GM18507 (cell line): ENCODE measurements at regions not wholly inside any gene's neighbourhood (a gene's known extent, or its start where the extent isn't known, plus 50 kb on each side); places are given as distances from the start of the nearest gene placed in this dataset.

ENCODE experiments used
- DNase-seq: peaks from one replicate; pipeline ENCODE4 v3.0.0; 2011; ENCODE audit warnings: low read depth; ENCODE audit not compliant: insufficient read length; ENCODE audit errors: extremely low spot score
- FAIRE-seq: peaks from 2 replicates; lab custom pipeline; 2011; peaks lifted over from hg19 to GRCh38; lab: Jason Lieb, UNC

GRCh38 chr2:126817172-126817571 is 81.5 kb upstream of the TEX51 start:
- DNase-seq (no peak), FAIRE-seq (no peak)

DNA sequence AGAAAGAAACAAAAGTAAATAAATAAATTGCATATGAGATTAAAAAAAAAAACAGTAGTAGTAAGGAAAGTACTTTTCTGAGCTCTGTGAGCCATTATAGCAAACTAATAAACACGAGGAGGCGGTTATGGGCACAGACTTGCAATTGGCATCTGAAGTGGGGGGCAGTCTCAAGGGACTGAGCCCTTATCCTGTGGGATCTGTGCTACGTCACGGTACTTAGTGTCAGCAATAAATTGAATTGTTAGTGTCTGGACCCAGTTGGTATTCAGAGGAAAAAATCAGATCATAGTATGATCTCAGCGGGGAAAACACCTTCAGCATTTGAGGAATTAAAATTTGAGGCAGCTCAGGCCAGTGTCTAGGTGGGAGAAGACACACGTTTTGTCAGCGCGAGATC is 76.6 kb upstream of the TEX51 start:
- DNase-seq (no peak), FAIRE-seq (no peak)

GRCh38 chr2:126822921-126823320 is 75.8 kb upstream of the TEX51 start:
- no peak for FAIRE-seq

GRCh38 chr2:126823951-126824350 is 74.7 kb upstream of the TEX51 start:
- FAIRE-seq (no peak), DNase-seq (no peak)

More at GRCh38 chr2:126822921-126823320, 75.8 kb upstream of the TEX51 start:
- no peak for DNase-seq

DNA sequence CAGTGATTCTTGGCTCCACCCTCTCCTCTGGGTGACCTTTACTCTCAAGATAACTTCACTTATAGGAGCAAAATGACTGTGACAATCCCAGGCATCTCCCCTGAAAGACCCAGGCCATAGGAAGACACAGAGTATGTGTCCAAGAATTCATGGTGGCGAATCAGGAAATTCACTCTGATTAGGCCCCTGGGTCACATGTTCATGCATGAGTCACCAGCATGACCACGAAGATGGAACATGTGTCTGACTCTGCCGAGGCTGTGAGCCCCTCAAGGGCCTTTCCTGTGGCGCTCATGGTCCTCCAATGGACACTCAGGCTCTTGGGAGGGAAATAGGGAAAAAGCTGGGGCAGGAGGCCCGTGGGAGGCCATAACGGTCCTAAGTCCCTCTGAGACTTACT is 74.0 kb upstream of the TEX51 start:
- DNase-seq (no peak), FAIRE-seq (no peak)

- DNase-seq (no peak), FAIRE-seq (no peak)
Measured at GRCh38 chr2:126825316-126825715, 73.4 kb upstream of the TEX51 start.

DNA sequence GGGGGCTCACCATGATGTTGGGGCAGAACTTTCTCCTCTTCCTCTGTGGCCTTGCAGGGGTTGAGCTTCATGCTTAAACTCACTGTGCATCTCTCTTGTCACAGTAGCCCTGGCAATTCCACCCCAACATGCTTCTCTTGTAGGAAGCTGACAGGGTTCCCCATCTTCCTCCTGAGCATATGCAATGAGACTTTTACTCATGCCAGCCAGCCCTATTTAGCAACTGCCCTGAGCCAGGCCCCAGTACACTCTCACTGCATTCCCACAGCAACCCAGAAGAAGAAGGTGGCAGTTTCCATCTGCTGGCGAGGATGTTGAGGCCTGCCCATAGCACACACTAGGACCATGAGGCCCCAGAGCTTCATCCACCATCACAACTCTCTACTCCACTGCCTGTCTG is 72.2 kb upstream of the TEX51 start:
- FAIRE-seq (no peak), DNase-seq (no peak)

DNA sequence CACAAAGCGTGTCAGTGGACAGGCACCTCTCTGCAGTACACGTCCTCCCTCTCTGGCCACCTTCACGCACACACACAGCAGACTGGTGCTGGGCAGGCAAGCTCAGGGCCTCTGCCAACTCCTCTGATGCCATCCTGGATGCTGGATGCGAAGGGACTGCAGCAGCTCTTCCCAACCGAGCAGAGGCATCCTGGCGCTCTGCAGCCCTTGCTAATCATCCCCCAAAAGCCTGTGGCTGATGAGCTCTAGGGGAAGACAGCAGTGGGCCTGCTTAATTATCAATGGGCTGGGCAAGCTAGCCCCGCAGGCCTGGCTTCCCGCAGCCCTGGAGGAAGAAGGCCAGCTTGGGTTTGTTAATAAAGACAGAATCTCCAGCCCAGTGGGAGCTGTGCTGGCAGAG is 71.3 kb upstream of the TEX51 start:
- no peak for FAIRE-seq

DNA sequence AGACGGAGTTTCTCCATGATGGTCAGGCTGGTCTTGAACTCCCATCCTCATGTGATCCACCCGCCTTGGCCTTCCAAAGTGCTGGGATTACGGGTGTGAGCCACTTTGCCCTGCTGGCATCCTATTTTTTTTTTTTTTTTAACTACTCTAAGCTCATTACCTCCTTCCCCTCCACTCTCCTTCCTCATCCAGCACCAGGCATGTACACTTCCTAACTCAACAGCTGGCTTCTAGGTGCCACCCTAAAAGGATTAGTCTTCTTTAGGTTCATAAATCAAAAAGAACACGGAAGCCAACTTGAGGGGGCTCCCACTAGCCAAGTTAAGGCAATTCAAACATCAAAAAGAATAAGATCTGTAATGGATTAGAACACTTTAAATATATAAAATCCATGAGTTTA is 70.6 kb upstream of the TEX51 start:
- FAIRE-seq: no peak
- no peak for DNase-seq

More for the DNA sequence above, 71.3 kb upstream of the TEX51 start:
- no peak for DNase-seq

GRCh38 chr2:126828491-126828890 is 70.2 kb upstream of the TEX51 start:
- DNase-seq (no peak), FAIRE-seq (no peak)

DNA sequence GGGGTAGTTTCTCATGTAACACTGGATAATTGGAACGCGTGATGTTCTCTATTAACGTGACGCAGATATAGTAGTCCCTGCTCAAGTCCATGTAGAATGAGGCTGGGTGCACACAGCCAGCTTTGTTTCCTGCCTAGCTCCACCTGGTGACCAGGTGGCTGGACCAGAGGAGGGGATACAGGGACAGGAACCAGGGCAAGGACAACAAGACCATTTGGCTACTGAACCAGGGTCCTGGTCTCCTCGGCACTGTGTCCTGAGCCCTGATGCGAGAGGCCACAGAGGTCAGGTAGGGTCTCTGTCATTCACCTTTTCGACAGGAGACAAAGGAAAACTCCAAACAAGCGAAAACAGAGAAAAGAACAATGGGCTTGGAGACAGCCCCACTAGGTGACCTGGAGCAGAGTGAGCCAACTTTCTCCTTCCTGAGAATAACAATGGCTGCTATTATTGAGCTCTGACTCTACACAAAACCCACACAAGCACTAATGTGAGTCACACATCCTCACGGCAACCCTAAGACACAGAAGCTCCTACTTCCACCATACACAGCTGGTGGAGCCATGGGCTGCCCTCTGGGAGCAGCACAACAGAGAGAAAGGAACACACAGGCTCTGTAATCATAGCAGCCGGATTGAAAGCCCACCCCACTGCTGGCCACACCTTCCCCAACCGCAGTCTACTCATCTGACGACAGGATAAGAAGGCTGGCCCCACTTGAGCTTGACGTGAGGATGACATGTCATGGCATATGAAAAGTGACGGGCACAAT is 67.3 kb upstream of the TEX51 start:
- DNase-seq: no peak
- no peak for FAIRE-seq

DNA sequence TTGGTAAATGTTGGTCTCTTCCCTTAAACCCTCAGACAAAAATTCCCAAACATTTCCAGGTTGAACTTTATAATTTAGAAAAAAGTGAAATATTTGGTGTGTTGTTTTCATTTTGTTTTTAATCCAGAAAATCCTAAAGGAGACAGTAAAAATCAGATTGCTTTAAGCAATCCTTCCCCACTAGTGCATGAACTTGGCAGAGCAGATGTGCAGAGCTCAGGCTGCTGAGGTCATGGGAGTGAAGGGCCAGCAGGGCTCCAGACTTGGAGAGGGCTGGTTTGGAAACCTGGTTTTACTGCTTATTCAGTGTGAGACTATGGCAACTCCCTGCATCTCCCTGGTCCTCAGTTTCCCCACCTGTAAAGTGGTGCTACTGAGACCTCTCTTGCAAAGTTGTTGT is 66.7 kb upstream of the TEX51 start:
- DNase-seq (no peak), FAIRE-seq (no peak)

DNA sequence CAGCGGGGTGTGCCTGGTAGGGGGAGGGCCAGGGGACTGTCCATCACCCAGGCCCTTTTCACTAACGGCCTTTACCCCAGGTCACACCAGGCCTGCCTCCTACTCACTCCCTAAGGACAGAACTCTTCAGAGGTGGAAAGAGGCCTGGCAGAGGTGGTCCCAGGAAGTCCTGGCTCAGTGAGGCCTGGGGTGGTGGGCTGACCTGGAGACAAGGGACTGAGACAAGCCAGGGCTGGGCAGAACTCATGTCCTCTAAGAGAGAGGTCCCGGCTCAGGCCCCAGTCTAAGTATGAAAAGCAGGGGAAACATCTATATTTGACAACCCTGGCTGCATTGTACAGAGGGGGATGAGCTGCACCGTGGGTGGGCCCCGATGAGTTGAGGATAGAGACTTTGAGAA is 65.9 kb upstream of the TEX51 start:
- no peak for DNase-seq
- FAIRE-seq: no peak

DNA sequence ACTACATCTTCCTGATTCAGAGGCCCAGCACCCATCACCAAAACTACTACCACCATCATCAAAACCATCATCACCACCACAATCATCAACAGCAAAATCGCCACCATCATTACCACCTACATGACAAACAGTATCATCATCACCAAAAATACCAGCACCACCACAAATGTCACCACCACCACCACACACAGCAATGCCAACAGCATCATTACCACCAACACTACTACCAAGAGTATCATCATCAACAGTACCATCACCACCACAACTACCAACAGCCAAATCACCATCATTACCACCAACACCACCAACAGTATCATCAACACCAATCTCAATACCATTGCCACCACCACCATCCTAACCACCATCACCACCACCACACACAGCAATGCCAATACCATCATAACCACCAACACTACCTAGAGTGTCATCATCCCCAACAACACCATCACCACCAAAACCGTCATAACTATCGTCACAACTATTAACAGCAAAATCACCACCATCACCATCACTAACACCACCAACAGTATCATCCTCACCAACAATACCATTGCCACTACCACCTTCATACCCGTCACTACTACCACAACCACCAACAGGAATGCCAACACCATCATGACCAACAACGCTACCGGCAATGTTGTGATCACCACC is 64.6 kb upstream of the TEX51 start:
- no peak for DNase-seq

GRCh38 chr2:126835261-126835660 is 63.4 kb upstream of the TEX51 start:
- DNase-seq: no peak
- FAIRE-seq: no peak

More for the DNA sequence above, 64.6 kb upstream of the TEX51 start:
- no peak for FAIRE-seq

DNA sequence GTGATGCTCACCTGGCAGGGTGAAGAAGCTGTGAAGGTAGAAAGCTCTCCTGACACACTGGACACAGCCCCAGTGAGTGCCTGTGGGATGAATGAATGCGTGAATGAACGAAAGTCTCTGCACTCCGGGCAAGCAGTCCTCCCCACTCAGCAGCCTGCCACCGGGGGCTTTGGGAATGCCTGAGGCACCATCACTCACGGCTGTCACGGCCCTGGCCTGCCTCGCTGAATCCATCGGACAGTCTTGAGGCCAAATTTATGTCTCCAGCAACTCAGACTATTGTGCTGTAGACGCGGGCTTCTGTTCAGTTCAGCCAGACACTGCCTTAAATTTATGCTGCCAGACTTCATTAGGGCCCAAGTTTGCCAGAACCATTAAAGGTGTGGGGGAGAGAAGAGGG is 62.9 kb upstream of the TEX51 start:
- FAIRE-seq (no peak), DNase-seq (no peak)

DNA sequence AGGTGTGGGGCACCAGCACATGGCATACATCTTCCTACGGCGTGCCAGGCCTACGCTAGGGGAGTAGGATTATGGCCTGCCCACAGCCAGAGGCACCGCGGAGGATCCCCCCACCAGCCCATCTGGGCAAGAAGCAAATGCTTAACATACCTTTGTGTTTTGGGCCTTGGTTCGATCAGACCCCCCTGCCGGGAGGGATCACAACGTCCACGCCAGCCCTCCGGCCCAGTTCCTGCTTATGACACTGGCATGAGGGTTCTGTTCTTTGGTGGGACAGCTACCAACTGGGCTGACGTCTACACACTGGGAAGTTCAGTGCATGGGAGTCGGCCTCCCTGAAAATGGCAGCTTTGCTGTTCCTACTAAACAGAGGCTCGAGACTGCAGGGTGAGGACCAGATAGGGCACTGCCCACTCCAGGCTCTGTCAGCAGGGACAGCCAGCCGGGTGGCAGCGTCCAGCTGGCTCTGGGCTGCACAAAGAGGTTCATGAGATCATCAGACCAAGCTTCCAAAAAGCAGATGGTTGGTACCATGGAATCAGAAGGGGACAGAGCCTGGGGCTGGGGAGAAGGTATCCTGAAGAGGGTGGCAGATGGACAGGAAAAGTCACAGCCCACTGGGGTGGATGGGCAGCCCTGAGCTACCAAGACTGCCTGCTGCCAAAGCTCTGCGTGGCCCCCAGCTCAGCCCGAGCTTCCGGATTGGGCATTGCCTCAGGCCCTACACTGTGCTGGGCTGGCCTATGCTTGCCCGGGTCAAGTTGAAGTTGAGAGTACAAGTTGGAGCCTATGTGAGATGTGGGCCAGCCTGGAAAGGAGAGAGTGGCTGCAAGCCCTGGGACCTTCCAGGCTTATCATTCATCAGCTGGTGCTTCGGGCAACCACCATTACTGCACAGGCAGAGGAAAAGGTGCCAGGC is 61.7 kb upstream of the TEX51 start:
- no peak for FAIRE-seq

DNA sequence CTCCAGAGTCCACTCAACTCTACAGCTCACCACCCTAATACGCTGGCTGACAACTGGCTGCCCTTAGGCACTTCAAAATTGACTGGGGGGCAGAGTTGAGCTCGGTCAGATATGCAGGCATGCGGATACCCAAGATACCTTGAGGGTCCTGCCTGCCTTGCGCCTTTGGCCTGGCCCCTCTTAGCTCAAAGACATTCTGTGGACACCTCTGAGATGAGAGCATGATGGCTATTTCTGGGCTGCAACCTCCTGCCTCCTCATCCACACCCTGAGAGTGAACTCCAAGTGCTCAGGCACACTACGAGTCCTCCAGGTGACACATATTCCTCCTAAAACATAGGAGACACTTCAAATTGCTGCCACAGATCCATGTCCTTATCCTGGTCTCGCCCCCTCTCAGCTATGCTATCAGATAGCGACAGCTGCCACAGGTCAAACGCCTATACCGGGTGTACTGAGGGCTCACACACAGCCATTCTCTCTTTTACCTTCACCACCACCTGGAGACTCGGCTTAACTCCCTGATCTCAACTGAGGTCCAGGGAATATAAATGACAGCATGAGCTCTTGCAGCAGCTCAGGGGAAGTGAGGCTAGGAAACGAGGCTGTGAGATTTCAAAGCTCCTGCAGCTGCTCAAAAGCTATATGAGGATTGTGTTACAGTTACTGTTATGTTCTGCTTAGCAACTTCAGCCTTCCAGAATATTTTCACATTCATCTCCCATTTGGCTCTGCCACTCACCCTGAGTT is 60.5 kb upstream of the TEX51 start:
- no peak for FAIRE-seq
- DNase-seq: no peak

More for the DNA sequence above, 61.7 kb upstream of the TEX51 start:
- DNase-seq: no peak

GRCh38 chr2:126838716-126838985 is 60.0 kb upstream of the TEX51 start:
- no peak for FAIRE-seq
- no peak for DNase-seq

GRCh38 chr2:126839796-126840195 is 58.9 kb upstream of the TEX51 start:
- no peak for DNase-seq

More at GRCh38 chr2:126839796-126840195, 58.9 kb upstream of the TEX51 start:
- FAIRE-seq: no peak
